HL-60 (cell line): ENCODE measurements at regions not wholly inside any gene's neighbourhood (a gene's known extent, or its start where the extent isn't known, plus 50 kb on each side); places are given as distances from the start of the nearest gene placed in this dataset.

Experiments used
- GABPA ChIP-seq: IDR thresholded peaks from 2 replicates; pipeline ENCODE4 v1.6.1; 2012; ENCODE audit warnings: low read depth
- POLR2AphosphoS5 ChIP-seq: IDR thresholded peaks from 2 replicates; pipeline ENCODE4 v1.6.1; 2012; ENCODE audit warnings: low read depth
- TF ChIP-seq, protein P1 (sequence below): IDR thresholded peaks from one replicate; pipeline ENCODE4 v1.5.1; 2011; ENCODE audit warnings: low read length, control low read depth, inconsistent platforms; ENCODE audit not compliant: insufficient read depth
- TF ChIP-seq, protein P2 (sequence below): IDR thresholded peaks from 2 replicates; pipeline ENCODE4 v1.6.1; 2012; ENCODE audit warnings: low read depth; ENCODE audit not compliant: insufficient replicate concordance

DNA sequence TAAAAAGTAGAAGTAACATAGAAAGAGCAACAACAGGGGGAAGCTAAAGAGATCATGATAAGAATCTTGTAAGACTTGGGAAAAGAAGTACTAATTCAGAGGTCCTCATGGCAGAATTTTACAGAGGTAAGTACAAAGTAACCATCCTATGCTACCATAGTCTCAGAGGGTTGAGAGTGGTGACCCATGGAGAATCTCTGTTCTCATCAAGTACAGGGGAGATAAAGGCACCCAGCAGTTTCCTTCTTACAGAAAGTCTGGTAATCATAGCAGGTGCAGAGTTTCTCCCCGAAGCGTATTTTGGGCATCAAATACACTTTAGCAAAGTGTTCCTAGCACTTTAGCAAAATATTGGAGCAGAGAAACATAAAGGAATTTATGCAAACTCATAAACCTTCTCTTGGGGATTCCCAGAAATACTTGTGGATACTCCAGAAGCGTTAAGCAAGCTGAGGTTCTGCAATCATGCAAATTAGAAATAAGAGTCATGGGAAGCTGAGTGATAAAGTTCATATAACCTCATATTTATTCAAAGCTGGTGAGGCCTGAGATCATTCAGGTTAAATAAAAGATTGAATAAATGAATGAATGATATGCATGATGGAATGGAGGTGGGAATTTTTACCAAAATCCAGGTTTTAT, 101.0 kb upstream of the SMC2 start:
- TF ChIP-seq, protein P1, sequence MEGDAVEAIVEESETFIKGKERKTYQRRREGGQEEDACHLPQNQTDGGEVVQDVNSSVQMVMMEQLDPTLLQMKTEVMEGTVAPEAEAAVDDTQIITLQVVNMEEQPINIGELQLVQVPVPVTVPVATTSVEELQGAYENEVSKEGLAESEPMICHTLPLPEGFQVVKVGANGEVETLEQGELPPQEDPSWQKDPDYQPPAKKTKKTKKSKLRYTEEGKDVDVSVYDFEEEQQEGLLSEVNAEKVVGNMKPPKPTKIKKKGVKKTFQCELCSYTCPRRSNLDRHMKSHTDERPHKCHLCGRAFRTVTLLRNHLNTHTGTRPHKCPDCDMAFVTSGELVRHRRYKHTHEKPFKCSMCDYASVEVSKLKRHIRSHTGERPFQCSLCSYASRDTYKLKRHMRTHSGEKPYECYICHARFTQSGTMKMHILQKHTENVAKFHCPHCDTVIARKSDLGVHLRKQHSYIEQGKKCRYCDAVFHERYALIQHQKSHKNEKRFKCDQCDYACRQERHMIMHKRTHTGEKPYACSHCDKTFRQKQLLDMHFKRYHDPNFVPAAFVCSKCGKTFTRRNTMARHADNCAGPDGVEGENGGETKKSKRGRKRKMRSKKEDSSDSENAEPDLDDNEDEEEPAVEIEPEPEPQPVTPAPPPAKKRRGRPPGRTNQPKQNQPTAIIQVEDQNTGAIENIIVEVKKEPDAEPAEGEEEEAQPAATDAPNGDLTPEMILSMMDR = no peak
- TF ChIP-seq, protein P2, sequence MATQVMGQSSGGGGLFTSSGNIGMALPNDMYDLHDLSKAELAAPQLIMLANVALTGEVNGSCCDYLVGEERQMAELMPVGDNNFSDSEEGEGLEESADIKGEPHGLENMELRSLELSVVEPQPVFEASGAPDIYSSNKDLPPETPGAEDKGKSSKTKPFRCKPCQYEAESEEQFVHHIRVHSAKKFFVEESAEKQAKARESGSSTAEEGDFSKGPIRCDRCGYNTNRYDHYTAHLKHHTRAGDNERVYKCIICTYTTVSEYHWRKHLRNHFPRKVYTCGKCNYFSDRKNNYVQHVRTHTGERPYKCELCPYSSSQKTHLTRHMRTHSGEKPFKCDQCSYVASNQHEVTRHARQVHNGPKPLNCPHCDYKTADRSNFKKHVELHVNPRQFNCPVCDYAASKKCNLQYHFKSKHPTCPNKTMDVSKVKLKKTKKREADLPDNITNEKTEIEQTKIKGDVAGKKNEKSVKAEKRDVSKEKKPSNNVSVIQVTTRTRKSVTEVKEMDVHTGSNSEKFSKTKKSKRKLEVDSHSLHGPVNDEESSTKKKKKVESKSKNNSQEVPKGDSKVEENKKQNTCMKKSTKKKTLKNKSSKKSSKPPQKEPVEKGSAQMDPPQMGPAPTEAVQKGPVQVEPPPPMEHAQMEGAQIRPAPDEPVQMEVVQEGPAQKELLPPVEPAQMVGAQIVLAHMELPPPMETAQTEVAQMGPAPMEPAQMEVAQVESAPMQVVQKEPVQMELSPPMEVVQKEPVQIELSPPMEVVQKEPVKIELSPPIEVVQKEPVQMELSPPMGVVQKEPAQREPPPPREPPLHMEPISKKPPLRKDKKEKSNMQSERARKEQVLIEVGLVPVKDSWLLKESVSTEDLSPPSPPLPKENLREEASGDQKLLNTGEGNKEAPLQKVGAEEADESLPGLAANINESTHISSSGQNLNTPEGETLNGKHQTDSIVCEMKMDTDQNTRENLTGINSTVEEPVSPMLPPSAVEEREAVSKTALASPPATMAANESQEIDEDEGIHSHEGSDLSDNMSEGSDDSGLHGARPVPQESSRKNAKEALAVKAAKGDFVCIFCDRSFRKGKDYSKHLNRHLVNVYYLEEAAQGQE = no peak
- TF ChIP-seq GABPA (no peak), POLR2AphosphoS5 (no peak)
